ENCODE measurements at regions not wholly inside any gene's neighbourhood (a gene's known extent, or its start where the extent isn't known, plus 50 kb on each side); places are given as distances from the start of the nearest gene placed in this dataset.

DNA sequence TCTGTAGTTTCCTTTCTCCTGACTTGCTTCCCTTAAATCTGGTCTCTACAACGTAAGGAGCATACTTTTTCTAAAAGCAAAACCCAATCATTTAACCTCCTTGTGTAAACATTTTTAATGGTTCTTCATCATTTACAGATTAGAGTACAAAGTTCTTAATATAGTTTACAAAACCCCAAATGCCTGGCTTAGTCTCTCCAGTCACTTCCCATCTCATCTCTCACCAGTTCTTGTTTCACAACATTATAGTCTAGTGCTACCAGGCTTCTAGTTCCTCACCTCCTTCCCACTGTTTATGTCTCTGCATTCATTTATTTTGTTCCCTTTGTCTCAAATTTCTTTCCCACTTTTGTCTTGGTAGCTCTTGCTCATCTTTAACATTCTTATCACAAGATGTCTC, 168.4 kb downstream of the FASLG start:
- TF ChIP-seq, protein P1, sequence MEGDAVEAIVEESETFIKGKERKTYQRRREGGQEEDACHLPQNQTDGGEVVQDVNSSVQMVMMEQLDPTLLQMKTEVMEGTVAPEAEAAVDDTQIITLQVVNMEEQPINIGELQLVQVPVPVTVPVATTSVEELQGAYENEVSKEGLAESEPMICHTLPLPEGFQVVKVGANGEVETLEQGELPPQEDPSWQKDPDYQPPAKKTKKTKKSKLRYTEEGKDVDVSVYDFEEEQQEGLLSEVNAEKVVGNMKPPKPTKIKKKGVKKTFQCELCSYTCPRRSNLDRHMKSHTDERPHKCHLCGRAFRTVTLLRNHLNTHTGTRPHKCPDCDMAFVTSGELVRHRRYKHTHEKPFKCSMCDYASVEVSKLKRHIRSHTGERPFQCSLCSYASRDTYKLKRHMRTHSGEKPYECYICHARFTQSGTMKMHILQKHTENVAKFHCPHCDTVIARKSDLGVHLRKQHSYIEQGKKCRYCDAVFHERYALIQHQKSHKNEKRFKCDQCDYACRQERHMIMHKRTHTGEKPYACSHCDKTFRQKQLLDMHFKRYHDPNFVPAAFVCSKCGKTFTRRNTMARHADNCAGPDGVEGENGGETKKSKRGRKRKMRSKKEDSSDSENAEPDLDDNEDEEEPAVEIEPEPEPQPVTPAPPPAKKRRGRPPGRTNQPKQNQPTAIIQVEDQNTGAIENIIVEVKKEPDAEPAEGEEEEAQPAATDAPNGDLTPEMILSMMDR (IDR thresholded peaks at IDR 0.05; ENCODE audit: low read length) = no peak
- no peak for TF ChIP-seq EZH2 (IDR thresholded peaks at IDR 0.05; ENCODE audit: borderline replicate concordance, low read length)
- Histone ChIP-seq H3K9me3 (ENCODE audit: low read length) (no peaks in the 10 kb centered on the region), H3K36me3 (ENCODE audit: insufficient read depth, low read length) (no peaks in the 10 kb centered on the region), H2AFZ (ENCODE audit: low read length) (no peak overlapping the region), H3K9ac (ENCODE audit: low read length) (no peak overlapping the region), H3F3A (ENCODE audit: insufficient read depth, low read length) (no peaks in the 10 kb centered on the region), H3K4me3 (ENCODE audit: low read depth, low read length, poor library complexity, severe bottlenecking) (no peak overlapping the region), H4K20me1 (ENCODE audit: insufficient read depth, low read length) (no peaks in the 10 kb centered on the region), H3K27ac (ENCODE audit: low read depth, low read length, poor library complexity, severe bottlenecking) (no peak overlapping the region), H3K79me2 (ENCODE audit: insufficient read depth, low read length) (no peaks in the 10 kb centered on the region), H3K27me3 (ENCODE audit: insufficient read depth, low read length) (no peaks in the 10 kb centered on the region), H3K4me2 (ENCODE audit: low read length) (no peak overlapping the region), H3K4me1 (ENCODE audit: insufficient read depth, low read length, severe bottlenecking) (peaks cover 4% of the 10 kb centered on the region), H3K9me2 (ENCODE audit: low read depth, low read length) (no peaks in the 10 kb centered on the region)

DNA sequence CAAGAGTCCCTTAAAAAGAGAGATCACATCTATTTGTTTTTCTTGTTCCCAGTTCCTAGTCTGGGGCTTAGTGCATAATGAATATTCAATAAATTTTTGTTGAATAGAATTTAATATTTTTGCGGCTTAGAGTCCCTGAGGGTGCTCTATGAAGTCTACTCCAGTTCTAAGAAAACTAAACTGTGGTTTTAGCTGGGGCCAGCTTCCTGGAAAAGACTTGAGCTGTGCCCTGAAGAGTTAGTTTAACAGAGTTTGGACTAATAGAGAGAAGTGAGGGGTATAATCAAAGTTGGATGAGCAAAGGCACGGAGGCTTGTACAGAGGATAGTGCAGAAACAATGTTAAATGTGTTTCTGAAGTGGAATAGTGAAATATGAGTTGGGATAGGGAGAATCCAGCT, 168.9 kb downstream of the FASLG start:
- Histone ChIP-seq H3K36me3 (ENCODE audit: insufficient read depth, low read length) (no peaks in the 10 kb centered on the region), H3K4me1 (ENCODE audit: insufficient read depth, low read length, severe bottlenecking) (peaks cover 4% of the 10 kb centered on the region), H3K27ac (ENCODE audit: low read depth, low read length, poor library complexity, severe bottlenecking) (no peak overlapping the region), H3K4me2 (ENCODE audit: low read length) (no peak overlapping the region), H2AFZ (ENCODE audit: low read length) (no peak overlapping the region), H3K27me3 (ENCODE audit: insufficient read depth, low read length) (no peaks in the 10 kb centered on the region), H3K79me2 (ENCODE audit: insufficient read depth, low read length) (no peaks in the 10 kb centered on the region), H4K20me1 (ENCODE audit: insufficient read depth, low read length) (no peaks in the 10 kb centered on the region), H3K9me3 (ENCODE audit: low read length) (no peaks in the 10 kb centered on the region), H3F3A (ENCODE audit: insufficient read depth, low read length) (no peaks in the 10 kb centered on the region), H3K9me2 (ENCODE audit: low read depth, low read length) (no peaks in the 10 kb centered on the region), H3K9ac (ENCODE audit: low read length) (no peak overlapping the region), H3K4me3 (ENCODE audit: low read depth, low read length, poor library complexity, severe bottlenecking) (no peak overlapping the region)
- TF ChIP-seq EZH2 (IDR thresholded peaks at IDR 0.05; ENCODE audit: borderline replicate concordance, low read length) = no peak
- TF ChIP-seq, protein P1 (IDR thresholded peaks at IDR 0.05; ENCODE audit: low read length) = no peak

DNA sequence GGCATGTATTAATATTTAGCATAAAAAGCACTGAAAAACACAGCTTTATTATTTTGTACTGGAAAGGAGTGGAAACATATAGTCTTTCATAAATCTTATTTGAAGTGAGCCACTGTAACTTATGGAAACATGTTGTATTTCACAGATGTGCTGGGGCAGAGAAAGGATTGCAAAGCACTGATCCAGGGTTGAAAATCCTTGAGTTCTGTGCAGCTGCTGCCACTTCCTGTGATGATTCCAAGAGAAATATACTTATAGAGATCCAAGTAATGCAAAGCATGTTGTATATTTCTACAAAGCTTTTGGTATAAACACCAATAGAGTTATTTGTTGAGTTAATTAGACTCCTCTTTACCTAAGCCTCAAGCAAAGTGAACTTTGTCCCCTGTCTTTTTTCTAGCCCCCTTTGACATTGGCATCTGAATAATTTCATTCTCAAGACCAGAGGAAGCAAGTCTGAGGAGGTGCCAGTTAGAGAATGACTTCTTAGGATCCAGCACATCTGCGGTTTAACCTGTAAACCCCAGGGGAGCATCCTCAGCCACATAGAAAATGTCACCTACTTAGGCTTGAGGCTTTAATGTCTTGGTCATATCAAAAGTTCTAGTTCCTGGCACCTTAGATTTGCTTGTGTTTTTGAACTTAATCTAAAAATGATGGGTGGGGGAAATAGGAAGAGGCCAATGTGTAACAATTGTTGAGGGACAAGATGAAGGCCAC, 173.3 kb downstream of the FASLG start:
- Histone ChIP-seq H3K4me2 (ENCODE audit: low read length) (no peak overlapping the region), H3K9me2 (ENCODE audit: low read depth, low read length) (no peaks in the 10 kb centered on the region), H3F3A (ENCODE audit: insufficient read depth, low read length) (no peaks in the 10 kb centered on the region), H3K9me3 (ENCODE audit: low read length) (no peaks in the 10 kb centered on the region), H4K20me1 (ENCODE audit: insufficient read depth, low read length) (no peaks in the 10 kb centered on the region), H3K9ac (ENCODE audit: low read length) (no peak overlapping the region), H3K79me2 (ENCODE audit: insufficient read depth, low read length) (no peaks in the 10 kb centered on the region), H3K27ac (ENCODE audit: low read depth, low read length, poor library complexity, severe bottlenecking) (no peak overlapping the region), H3K4me3 (ENCODE audit: low read depth, low read length, poor library complexity, severe bottlenecking) (no peak overlapping the region), H3K4me1 (ENCODE audit: insufficient read depth, low read length, severe bottlenecking) (no peaks in the 10 kb centered on the region), H3K27me3 (ENCODE audit: insufficient read depth, low read length) (no peaks in the 10 kb centered on the region), H2AFZ (ENCODE audit: low read length) (no peak overlapping the region), H3K36me3 (ENCODE audit: insufficient read depth, low read length) (no peaks in the 10 kb centered on the region)
- no peak for TF ChIP-seq EZH2 (IDR thresholded peaks at IDR 0.05; ENCODE audit: borderline replicate concordance, low read length)
- TF ChIP-seq, protein P1 (IDR thresholded peaks at IDR 0.05; ENCODE audit: low read length) = no peak
